ENCODE measurements at regions not wholly inside any gene's neighbourhood (a gene's known extent, or its start where the extent isn't known, plus 50 kb on each side); places are given as distances from the start of the nearest gene placed in this dataset.

GRCh38 chr10:3472287-3473051 lies 299.9 kb upstream of the PITRM1 start:
- TF ChIP-seq, protein P1, sequence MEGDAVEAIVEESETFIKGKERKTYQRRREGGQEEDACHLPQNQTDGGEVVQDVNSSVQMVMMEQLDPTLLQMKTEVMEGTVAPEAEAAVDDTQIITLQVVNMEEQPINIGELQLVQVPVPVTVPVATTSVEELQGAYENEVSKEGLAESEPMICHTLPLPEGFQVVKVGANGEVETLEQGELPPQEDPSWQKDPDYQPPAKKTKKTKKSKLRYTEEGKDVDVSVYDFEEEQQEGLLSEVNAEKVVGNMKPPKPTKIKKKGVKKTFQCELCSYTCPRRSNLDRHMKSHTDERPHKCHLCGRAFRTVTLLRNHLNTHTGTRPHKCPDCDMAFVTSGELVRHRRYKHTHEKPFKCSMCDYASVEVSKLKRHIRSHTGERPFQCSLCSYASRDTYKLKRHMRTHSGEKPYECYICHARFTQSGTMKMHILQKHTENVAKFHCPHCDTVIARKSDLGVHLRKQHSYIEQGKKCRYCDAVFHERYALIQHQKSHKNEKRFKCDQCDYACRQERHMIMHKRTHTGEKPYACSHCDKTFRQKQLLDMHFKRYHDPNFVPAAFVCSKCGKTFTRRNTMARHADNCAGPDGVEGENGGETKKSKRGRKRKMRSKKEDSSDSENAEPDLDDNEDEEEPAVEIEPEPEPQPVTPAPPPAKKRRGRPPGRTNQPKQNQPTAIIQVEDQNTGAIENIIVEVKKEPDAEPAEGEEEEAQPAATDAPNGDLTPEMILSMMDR (conservative IDR thresholded peaks at IDR 0.05 in 1 of 2, IDR thresholded peaks at IDR 0.05 in 1 of 2; ENCODE audit: low read depth in 1 of 2, low read length in 2 of 2): no peak
- TF ChIP-seq EZH2 (IDR thresholded peaks at IDR 0.05; ENCODE audit: low read length, missing control alignments): no peak
